ENCODE measurements at regions not wholly inside any gene's neighbourhood (a gene's known extent, or its start where the extent isn't known, plus 50 kb on each side); places are given as distances from the start of the nearest gene placed in this dataset.

GRCh38 chr11:44380820-44381219, 70.9 kb upstream of the ALX4 start:
- TF ChIP-seq EZH2 (IDR thresholded peaks at IDR 0.05), result no peak
- no peak for TF ChIP-seq POLR2AphosphoS5 (IDR thresholded peaks at IDR 0.05; ENCODE audit: borderline replicate concordance, low read depth, low read length)

Data from SK-N-MC (cell line).